ENCODE measurements at regions not wholly inside any gene's neighbourhood (a gene's known extent, or its start where the extent isn't known, plus 50 kb on each side); places are given as distances from the start of the nearest gene placed in this dataset.

DNA sequence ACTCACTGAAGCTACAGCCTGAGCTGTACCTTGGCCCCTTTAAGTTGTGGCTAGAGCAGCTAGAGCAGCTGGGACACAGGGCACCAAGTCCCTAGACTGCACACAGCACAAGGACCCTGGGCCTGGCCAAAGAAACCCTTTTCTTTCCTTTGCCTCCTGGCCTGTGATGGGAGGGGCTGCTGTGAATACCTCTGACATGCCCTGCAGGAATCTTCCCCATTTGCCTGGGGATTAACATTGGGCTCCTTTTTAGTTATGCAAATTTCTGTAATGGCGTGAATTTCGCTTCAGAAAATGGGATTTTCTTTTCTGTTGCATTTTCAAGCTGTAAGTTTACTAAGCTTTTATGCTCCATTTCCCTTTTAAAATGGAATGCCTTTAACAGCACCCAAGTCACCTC lies 611.2 kb upstream of the ARPP21 start:
- TF ChIP-seq, protein P1, sequence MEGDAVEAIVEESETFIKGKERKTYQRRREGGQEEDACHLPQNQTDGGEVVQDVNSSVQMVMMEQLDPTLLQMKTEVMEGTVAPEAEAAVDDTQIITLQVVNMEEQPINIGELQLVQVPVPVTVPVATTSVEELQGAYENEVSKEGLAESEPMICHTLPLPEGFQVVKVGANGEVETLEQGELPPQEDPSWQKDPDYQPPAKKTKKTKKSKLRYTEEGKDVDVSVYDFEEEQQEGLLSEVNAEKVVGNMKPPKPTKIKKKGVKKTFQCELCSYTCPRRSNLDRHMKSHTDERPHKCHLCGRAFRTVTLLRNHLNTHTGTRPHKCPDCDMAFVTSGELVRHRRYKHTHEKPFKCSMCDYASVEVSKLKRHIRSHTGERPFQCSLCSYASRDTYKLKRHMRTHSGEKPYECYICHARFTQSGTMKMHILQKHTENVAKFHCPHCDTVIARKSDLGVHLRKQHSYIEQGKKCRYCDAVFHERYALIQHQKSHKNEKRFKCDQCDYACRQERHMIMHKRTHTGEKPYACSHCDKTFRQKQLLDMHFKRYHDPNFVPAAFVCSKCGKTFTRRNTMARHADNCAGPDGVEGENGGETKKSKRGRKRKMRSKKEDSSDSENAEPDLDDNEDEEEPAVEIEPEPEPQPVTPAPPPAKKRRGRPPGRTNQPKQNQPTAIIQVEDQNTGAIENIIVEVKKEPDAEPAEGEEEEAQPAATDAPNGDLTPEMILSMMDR (IDR thresholded peaks at IDR 0.05; ENCODE audit: insufficient read depth, low read length), result no peak

GRCh38 chr3:35042210-35042991 lies 596.9 kb upstream of the ARPP21 start:
- TF ChIP-seq, protein P1 (IDR thresholded peaks at IDR 0.05; ENCODE audit: insufficient read depth, low read length), result no peak
- no peak for DNase-seq (ENCODE audit: low read depth)
- H3K4me3 ChIP-seq (ENCODE audit: low read depth, low read length), result no peak overlapping the region

More for the DNA sequence above, 611.2 kb upstream of the ARPP21 start:
- no peak overlapping the region for H3K4me3 ChIP-seq (ENCODE audit: low read depth, low read length)
- no peak for DNase-seq (ENCODE audit: low read depth)

- no peak overlapping the region for H3K4me3 ChIP-seq (ENCODE audit: low read depth, low read length)
- TF ChIP-seq, protein P1 (IDR thresholded peaks at IDR 0.05; ENCODE audit: insufficient read depth, low read length), result no peak
- no peak for DNase-seq (ENCODE audit: low read depth)
Observed at GRCh38 chr3:35043040-35043439, 596.3 kb upstream of the ARPP21 start.

DNA sequence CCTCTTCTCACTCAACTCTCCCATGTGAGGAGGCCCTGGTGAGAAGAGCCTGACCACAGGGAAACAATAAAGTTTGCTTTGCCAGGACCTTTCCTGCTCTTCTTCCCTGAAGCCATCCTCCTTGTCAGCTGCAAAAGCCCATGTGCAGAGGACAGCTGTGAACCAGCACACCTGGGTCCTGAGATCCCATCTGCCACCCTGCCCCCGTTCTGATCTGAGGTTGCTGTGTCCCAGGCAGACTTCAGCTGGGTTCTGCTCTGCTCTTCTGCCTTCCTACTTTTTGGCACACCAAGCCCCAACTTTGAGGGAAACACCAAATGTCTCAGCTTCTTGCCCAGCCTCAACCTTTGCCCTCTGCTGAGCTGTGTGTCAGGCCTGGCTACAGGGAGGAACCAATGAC lies 595.1 kb upstream of the ARPP21 start:
- H3K4me3 ChIP-seq (ENCODE audit: low read depth, low read length), result no peak overlapping the region
- DNase-seq (ENCODE audit: low read depth), result no peak
- TF ChIP-seq, protein P1 (IDR thresholded peaks at IDR 0.05; ENCODE audit: insufficient read depth, low read length), result no peak

- no peak for DNase-seq (ENCODE audit: low read depth)
- H3K4me3 ChIP-seq (ENCODE audit: low read depth, low read length), result no peak overlapping the region
- TF ChIP-seq, protein P1 (IDR thresholded peaks at IDR 0.05; ENCODE audit: insufficient read depth, low read length), result no peak
Observed at GRCh38 chr3:35045118-35045517, 594.2 kb upstream of the ARPP21 start.

GRCh38 chr3:35064761-35065160 lies 574.6 kb upstream of the ARPP21 start:
- TF ChIP-seq, protein P1 (IDR thresholded peaks at IDR 0.05; ENCODE audit: insufficient read depth, low read length), result no peak
- no peak for DNase-seq (ENCODE audit: low read depth)
- H3K4me3 ChIP-seq (ENCODE audit: low read depth, low read length), result no peak overlapping the region

- H3K4me3 ChIP-seq (ENCODE audit: low read depth, low read length), result no peak overlapping the region
- TF ChIP-seq, protein P1 (IDR thresholded peaks at IDR 0.05; ENCODE audit: insufficient read depth, low read length), result no peak
- no peak for DNase-seq (ENCODE audit: low read depth)
Observed at GRCh38 chr3:35065891-35066290, 573.4 kb upstream of the ARPP21 start.
